ENCODE measurements at regions not wholly inside any gene's neighbourhood (a gene's known extent, or its start where the extent isn't known, plus 50 kb on each side); places are given as distances from the start of the nearest gene placed in this dataset.

DNA sequence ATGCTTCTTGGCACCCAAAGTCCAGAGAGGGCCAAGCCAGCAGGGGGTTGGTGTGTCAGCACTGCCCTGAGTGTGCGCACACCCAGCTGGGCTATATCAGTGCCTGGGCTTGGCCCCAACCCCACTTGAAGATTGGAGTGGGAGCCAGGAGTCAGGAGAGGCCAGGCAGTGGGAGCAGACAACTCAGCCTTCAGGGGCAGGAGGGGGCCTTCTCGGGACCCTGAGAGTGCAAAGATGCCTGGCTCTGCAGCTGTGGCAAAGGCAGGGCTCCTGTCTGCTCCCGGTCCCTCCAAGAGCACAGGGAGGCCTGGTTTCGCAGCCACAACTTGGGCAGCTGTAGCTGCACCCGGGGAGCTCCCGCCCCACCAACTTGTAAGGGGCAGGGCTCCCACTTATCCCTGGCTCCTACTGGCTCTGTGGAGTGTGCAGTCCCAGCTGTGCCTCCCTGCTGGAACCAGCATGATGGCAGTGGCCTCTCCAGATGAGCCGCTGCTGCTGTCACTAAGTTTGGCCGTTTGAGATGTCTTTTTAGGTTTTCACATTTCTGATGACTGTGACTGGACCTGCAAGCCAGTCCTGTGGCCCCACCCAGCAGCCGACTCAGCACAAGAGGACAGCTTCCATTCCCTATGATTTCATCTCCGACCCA, 148.8 kb upstream of the HS6ST1 start:
- H3K27me3 Mint-ChIP-seq (ENCODE audit: insufficient read depth, low read depth), result peaks cover 14% of the 10 kb centered on the region
- Histone ChIP-seq H3K9ac (no peak overlapping the region), H3F3A (ENCODE audit: low read depth) (no peaks in the 10 kb centered on the region), H3K4me2 (no peak overlapping the region), H3K27me3 (no peaks in the 10 kb centered on the region), H3K4me1 (no peaks in the 10 kb centered on the region), H2AFZ (replicated peaks) (no peak overlapping the region), H3K79me2 (ENCODE audit: low read depth) (no peaks in the 10 kb centered on the region), H3K9me3 (ENCODE audit: low read depth) (peaks cover 3% of the 10 kb centered on the region), H3K27ac (no peak overlapping the region), H3K4me3 (no peak overlapping the region), H3K36me3 (no peaks in the 10 kb centered on the region), H4K20me1 (ENCODE audit: low read depth) (no peaks in the 10 kb centered on the region)
- no peak overlapping the region for H3K27ac Mint-ChIP-seq
- peaks cover 12% of the 10 kb centered on the region for H3K36me3 Mint-ChIP-seq
- DNase-seq (ENCODE audit: low spot score), result peak; percentile 0
- peaks cover 37% of the 10 kb centered on the region for H3K9me3 Mint-ChIP-seq
- no peak overlapping the region for H3K4me3 Mint-ChIP-seq
- TF ChIP-seq, protein P1, sequence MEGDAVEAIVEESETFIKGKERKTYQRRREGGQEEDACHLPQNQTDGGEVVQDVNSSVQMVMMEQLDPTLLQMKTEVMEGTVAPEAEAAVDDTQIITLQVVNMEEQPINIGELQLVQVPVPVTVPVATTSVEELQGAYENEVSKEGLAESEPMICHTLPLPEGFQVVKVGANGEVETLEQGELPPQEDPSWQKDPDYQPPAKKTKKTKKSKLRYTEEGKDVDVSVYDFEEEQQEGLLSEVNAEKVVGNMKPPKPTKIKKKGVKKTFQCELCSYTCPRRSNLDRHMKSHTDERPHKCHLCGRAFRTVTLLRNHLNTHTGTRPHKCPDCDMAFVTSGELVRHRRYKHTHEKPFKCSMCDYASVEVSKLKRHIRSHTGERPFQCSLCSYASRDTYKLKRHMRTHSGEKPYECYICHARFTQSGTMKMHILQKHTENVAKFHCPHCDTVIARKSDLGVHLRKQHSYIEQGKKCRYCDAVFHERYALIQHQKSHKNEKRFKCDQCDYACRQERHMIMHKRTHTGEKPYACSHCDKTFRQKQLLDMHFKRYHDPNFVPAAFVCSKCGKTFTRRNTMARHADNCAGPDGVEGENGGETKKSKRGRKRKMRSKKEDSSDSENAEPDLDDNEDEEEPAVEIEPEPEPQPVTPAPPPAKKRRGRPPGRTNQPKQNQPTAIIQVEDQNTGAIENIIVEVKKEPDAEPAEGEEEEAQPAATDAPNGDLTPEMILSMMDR (IDR thresholded peaks at IDR 0.05), result no peak
- TF ChIP-seq EZH2 (IDR thresholded peaks at IDR 0.05), result no peak
- no peak for TF ChIP-seq EZH2phosphoT487 (IDR thresholded peaks at IDR 0.05)
- no peaks in the 10 kb centered on the region for H3K4me1 Mint-ChIP-seq

DNA sequence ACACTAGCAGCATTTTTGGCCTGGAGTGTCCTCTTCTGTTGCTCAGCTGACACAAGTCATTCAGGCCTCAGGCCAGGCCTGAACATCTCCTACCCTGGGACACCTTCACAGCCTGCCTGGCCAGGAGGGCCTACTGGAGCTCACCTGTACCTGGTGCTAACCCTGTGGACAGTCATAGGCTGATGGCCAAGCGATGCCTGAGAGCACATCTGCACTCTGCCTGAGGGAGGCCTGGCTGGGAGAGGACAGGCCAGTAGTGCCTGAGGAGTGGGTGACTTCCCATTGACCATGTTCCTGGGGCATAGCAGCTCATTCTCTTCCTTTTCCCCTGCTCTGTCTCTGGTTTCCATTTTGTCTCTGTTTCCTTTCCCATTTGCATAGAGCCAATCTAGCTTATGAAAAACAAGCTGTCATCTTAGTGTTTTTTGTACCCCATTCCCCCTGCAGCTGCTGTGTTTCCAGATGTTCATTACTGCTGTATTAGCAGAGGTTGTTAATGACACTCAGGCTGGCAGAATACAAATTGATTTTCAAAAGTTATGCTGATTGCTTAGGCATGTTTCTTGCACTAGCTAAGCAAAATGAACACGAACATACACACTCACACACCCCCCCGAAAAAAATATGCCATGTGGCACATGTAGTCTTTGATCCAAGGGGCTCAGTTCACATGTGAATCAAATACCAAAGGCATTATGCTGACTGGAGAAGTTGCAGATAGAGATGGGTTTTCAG, 149.7 kb upstream of the HS6ST1 start:
- H3K27me3 ChIP-seq, result no peaks in the 10 kb centered on the region
- H3F3A ChIP-seq (ENCODE audit: low read depth), result no peaks in the 10 kb centered on the region
- no peaks in the 10 kb centered on the region for H4K20me1 ChIP-seq (ENCODE audit: low read depth)
- no peaks in the 10 kb centered on the region for H3K79me2 ChIP-seq (ENCODE audit: low read depth)
- H3K4me1 Mint-ChIP-seq, result peaks cover 3% of the 10 kb centered on the region
- peaks cover 3% of the 10 kb centered on the region for H3K9me3 ChIP-seq (ENCODE audit: low read depth)
- no peaks in the 10 kb centered on the region for H3K4me1 ChIP-seq
- TF ChIP-seq, protein P1 (IDR thresholded peaks at IDR 0.05), result no peak
- TF ChIP-seq EZH2phosphoT487 (IDR thresholded peaks at IDR 0.05) (no peak), EZH2 (IDR thresholded peaks at IDR 0.05) (no peak)
- peak overlapping the region; percentile 43 for H3K4me3 Mint-ChIP-seq
- DNase-seq (ENCODE audit: low spot score), result peak; percentile 1
- no peak overlapping the region for H3K9ac ChIP-seq
- no peak overlapping the region for H3K4me3 ChIP-seq
- H3K27me3 Mint-ChIP-seq (ENCODE audit: insufficient read depth, low read depth), result peaks cover 16% of the 10 kb centered on the region
- no peak overlapping the region for H3K27ac Mint-ChIP-seq
- H3K4me2 ChIP-seq, result no peak overlapping the region
- peaks cover 39% of the 10 kb centered on the region for H3K9me3 Mint-ChIP-seq
- peaks cover 12% of the 10 kb centered on the region for H3K36me3 Mint-ChIP-seq
- H3K36me3 ChIP-seq, result no peaks in the 10 kb centered on the region
- H2AFZ ChIP-seq (replicated peaks), result no peak overlapping the region
- no peak overlapping the region for H3K27ac ChIP-seq

DNA sequence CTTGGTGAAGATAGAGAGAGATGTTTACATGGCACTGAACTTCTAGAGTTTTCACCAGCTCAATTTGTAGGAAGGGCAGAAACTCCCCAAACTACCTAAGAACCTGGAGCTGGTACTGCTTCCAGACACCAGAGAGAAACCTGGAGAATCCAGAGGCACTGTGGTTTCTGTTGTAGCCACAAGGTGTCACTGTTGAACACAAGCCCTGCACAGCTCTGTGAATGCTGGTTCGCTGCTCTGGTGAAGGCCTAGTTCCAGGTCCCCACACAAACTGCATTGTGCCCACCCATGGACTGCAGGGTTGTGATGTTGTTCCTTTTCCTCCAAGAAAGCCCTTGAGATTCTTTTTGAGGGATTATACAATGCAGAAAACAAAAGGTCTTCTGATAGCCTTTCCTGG, 150.5 kb upstream of the HS6ST1 start:
- Histone ChIP-seq H3K27ac (no peak overlapping the region), H3K4me1 (no peaks in the 10 kb centered on the region), H3K9me3 (ENCODE audit: low read depth) (peaks cover 3% of the 10 kb centered on the region), H3K27me3 (no peaks in the 10 kb centered on the region), H4K20me1 (ENCODE audit: low read depth) (no peaks in the 10 kb centered on the region), H3K4me3 (no peak overlapping the region), H3K79me2 (ENCODE audit: low read depth) (no peaks in the 10 kb centered on the region), H3K36me3 (no peaks in the 10 kb centered on the region), H3K9ac (no peak overlapping the region), H2AFZ (replicated peaks) (no peak overlapping the region), H3F3A (ENCODE audit: low read depth) (no peaks in the 10 kb centered on the region), H3K4me2 (no peak overlapping the region)
- Mint-ChIP-seq H3K4me1 (peaks cover 3% of the 10 kb centered on the region), H3K27me3 (ENCODE audit: insufficient read depth, low read depth) (peaks cover 18% of the 10 kb centered on the region), H3K27ac (no peak overlapping the region), H3K9me3 (peaks cover 39% of the 10 kb centered on the region), H3K36me3 (peaks cover 12% of the 10 kb centered on the region), H3K4me3 (no peak overlapping the region)
- TF ChIP-seq EZH2phosphoT487 (IDR thresholded peaks at IDR 0.05) (no peak), EZH2 (IDR thresholded peaks at IDR 0.05) (no peak)
- TF ChIP-seq, protein P1 (IDR thresholded peaks at IDR 0.05), result peak; percentile 59
- DNase-seq (ENCODE audit: low spot score), result no peak

Measured in neural progenitor cell (in vitro differentiated cells).